ENCODE measurements at regions not wholly inside any gene's neighbourhood (a gene's known extent, or its start where the extent isn't known, plus 50 kb on each side); places are given as distances from the start of the nearest gene placed in this dataset.

DNA sequence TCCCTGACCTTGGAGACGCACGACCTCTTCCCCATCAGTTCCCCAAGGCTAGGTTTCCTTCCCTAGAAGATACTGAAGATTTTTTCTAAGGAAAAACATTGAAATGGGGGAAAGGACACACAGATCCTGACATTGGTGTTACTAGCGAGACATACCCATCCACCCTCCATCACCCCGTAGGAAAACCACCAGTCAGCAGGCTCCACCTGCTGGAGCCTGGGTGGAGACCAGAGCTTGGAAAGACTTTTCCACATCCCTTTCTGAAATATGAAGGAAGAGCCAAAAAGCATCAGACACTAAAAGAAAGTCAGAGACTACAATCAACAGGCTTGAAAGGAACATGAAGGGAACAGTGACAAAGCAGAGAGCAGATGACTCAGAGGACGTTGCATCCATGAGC is 638.0 kb downstream of the IRX1 start:
- Mint-ChIP-seq H3K36me3 (ENCODE audit: low read depth) (no peaks in the 10 kb centered on the region), H3K4me3 (no peak overlapping the region), H3K27ac (no peak overlapping the region), H3K9me3 (peaks cover 16% of the 10 kb centered on the region), H3K4me1 (ENCODE audit: low read depth) (no peaks in the 10 kb centered on the region), H3K27me3 (no peaks in the 10 kb centered on the region)
- ChIA-PET CTCF (no interaction called here), POLR2A (no interaction called here)
- TF ChIP-seq, protein P1, sequence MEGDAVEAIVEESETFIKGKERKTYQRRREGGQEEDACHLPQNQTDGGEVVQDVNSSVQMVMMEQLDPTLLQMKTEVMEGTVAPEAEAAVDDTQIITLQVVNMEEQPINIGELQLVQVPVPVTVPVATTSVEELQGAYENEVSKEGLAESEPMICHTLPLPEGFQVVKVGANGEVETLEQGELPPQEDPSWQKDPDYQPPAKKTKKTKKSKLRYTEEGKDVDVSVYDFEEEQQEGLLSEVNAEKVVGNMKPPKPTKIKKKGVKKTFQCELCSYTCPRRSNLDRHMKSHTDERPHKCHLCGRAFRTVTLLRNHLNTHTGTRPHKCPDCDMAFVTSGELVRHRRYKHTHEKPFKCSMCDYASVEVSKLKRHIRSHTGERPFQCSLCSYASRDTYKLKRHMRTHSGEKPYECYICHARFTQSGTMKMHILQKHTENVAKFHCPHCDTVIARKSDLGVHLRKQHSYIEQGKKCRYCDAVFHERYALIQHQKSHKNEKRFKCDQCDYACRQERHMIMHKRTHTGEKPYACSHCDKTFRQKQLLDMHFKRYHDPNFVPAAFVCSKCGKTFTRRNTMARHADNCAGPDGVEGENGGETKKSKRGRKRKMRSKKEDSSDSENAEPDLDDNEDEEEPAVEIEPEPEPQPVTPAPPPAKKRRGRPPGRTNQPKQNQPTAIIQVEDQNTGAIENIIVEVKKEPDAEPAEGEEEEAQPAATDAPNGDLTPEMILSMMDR (IDR thresholded peaks at IDR 0.05), result no peak
- intact Hi-C loops (cut with micrococcal nuclease), result no loop called here
- no peak for ATAC-seq
- DNase-seq, result no peak

DNA sequence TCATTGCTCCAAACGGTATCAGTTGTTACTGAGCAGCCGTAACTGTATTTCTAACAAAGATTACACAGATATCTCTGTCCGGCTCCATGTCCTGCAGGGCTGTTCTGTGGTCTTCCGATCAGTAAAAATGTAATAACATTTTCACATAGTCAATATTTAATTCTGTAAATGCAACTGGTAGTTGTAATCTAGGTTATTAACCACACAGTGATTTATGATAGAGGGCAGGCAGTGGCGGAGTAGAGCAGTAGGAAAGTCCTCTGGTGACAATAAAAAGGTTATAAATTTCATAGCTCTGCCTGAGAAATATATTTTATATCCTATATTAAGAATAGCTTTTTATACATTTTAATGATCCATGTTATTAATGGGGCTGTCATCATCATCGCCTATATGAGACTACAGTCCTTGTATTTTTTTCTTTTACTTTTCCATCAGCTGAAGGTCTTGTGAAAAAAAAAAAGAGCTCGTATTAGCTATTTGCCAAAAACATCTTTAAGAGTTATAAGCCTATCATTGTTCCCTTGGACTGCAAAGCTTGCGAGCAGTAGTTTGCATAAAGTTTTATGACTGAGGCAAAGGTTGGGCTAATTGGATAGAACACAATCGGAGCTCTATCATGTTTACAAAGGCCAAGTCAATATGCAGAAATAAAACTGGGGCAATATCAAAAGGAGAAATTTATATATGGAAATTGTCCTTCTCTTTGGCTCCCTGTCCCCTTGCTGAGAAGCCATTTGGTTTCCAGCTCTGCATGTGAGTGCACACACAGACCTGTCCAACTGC is 648.0 kb downstream of the IRX1 start:
- no peak for ATAC-seq
- intact Hi-C loops (cut with micrococcal nuclease), result no loop called here

DNA sequence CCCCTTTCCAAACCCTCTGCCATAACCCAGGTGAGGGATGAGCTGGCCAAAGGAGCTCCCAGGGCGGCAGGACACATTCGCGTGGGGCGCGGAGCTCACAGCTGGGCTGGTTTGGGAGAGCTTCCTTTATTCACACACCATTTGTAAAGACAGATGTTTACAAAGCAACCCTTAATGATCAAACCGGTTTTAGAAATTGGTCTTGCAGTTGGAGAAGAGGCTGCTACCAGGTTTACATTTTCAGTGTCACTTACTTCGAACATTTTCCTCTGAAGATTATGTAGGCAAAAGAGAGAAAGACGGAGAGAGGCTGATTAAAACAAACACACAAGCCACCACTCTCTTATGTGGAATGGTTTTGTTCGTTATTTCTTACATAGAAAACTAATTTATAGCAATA is 648.7 kb downstream of the IRX1 start:
- DNase-seq, result no peak
- Mint-ChIP-seq H3K4me3 (no peak overlapping the region), H3K9me3 (peaks cover 3% of the 10 kb centered on the region), H3K27ac (no peak overlapping the region), H3K27me3 (no peaks in the 10 kb centered on the region), H3K4me1 (ENCODE audit: low read depth) (no peaks in the 10 kb centered on the region), H3K36me3 (ENCODE audit: low read depth) (no peaks in the 10 kb centered on the region)
- TF ChIP-seq, protein P1 (IDR thresholded peaks at IDR 0.05), result no peak
- no peak for ATAC-seq
- ChIA-PET CTCF (interaction anchor here (0.9 kb wide), 1 partner anchor 9 kb away, joined by 3 read pairs; no protein-coding TSS in a partner anchor), POLR2A (no interaction called here)
- intact Hi-C loops (cut with micrococcal nuclease), result no loop called here

More for the DNA sequence above, 648.0 kb downstream of the IRX1 start:
- Mint-ChIP-seq H3K27ac (no peak overlapping the region), H3K27me3 (no peaks in the 10 kb centered on the region), H3K36me3 (ENCODE audit: low read depth) (no peaks in the 10 kb centered on the region), H3K9me3 (peaks cover 3% of the 10 kb centered on the region), H3K4me1 (ENCODE audit: low read depth) (no peaks in the 10 kb centered on the region), H3K4me3 (no peak overlapping the region)
- ChIA-PET CTCF (interaction anchor here (0.9 kb wide), 1 partner anchor 10 kb away, joined by 3 read pairs; no protein-coding TSS in a partner anchor), POLR2A (no interaction called here)
- DNase-seq, result no peak
- TF ChIP-seq, protein P1 (IDR thresholded peaks at IDR 0.05), result no peak

DNA sequence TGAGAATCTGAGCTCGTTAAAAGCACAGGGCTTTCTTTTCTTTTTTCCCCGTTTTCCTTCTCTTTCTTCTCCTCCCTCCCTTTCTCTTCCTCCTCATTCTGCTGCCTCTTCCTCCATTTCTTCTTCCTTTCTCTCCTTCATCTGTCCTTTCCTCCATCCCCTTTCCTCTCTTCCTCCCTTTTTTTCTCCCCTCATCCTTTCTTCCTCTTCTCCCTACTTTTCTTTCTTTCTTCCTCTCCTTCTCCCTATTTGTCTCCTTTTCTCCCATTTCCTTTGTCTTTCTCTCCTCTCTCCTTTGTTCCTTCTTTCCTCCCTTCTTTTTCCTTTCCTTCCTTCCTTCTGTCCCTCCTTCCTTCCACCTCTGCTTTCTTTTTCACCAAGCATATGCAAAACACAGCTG is 649.4 kb downstream of the IRX1 start:
- Mint-ChIP-seq H3K4me1 (ENCODE audit: low read depth) (no peaks in the 10 kb centered on the region), H3K36me3 (ENCODE audit: low read depth) (no peaks in the 10 kb centered on the region), H3K27me3 (no peaks in the 10 kb centered on the region), H3K9me3 (peaks cover 3% of the 10 kb centered on the region), H3K4me3 (no peak overlapping the region), H3K27ac (no peak overlapping the region)
- intact Hi-C loops (cut with micrococcal nuclease), result no loop called here
- CTCF ChIA-PET, result no interaction called here
- DNase-seq, result no peak
- TF ChIP-seq, protein P1 (IDR thresholded peaks at IDR 0.05), result no peak
- POLR2A ChIA-PET, result no interaction called here
- ATAC-seq, result no peak

DNA sequence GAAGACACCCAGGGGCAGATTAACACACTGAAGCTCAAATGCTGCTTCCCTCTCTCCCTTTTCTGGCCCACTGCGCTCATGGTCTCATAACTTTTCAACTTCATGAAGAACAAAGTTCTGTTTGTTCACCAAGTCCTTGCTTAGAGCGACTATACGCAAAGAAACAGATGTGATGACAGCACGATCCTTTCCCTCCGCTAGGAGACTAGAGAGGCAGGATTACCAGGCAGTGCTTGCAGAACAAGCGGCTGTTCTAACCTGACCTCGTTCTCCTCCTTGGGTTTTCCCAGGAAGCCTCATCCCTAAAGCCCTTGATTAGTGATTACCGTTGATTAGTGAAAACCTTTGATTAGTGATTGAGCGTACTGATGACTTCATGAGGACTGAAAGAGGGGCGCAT is 649.9 kb downstream of the IRX1 start:
- TF ChIP-seq, protein P1 (IDR thresholded peaks at IDR 0.05), result no peak
- intact Hi-C loops (cut with micrococcal nuclease), result no loop called here
- CTCF ChIA-PET, result no interaction called here
- Mint-ChIP-seq H3K27ac (no peak overlapping the region), H3K4me1 (ENCODE audit: low read depth) (no peaks in the 10 kb centered on the region), H3K9me3 (peaks cover 3% of the 10 kb centered on the region), H3K4me3 (no peak overlapping the region), H3K27me3 (no peaks in the 10 kb centered on the region), H3K36me3 (ENCODE audit: low read depth) (no peaks in the 10 kb centered on the region)
- DNase-seq (no peak), ATAC-seq (no peak)
- POLR2A ChIA-PET, result no interaction called here
